OCI-LY7 (cell line): ENCODE measurements at regions not wholly inside any gene's neighbourhood (a gene's known extent, or its start where the extent isn't known, plus 50 kb on each side); places are given as distances from the start of the nearest gene placed in this dataset.

ENCODE experiments used
- BruUV-seq: library from RNA; stranded (reverse); fragments of 400-500 nt; replicated peaks from 2 replicates; lab custom pipeline; 2021; lab: Mats Ljungman, UMichigan
- CTCF ChIA-PET: fragments of 300-600 bp; sonication (Branson Sonifier 250); formaldehyde crosslinking; loops from one replicate; lab custom pipeline; 2022; ENCODE audit warnings: antibody characterized with exemption; ENCODE audit not compliant: unreplicated experiment; lab: Charles Lee
- POLR2A ChIA-PET: fragments of 300-600 bp; sonication (Branson Sonifier 250); formaldehyde crosslinking; loops from one replicate; lab custom pipeline; 2022; ENCODE audit warnings: antibody characterized with exemption; lab: Charles Lee
- DNase-seq: peaks from one replicate; pipeline ENCODE4 v3.0.0-alpha.2; 2015; ENCODE audit warnings: low spot score
- H2AFZ ChIP-seq: fragments of 200-600 bp; sonication (generic), shearing (Covaris generic); 2 replicates; pipeline ENCODE4 v1.6.1; 2014; ENCODE audit warnings: mild to moderate bottlenecking, antibody characterized with exemption, low read length, moderate library complexity
- H3K27ac ChIP-seq: fragments of 200-600 bp; sonication (generic); 2 replicates; pipeline ENCODE4 v1.5.1; 2014; ENCODE audit warnings: mixed run types, low read depth, mild to moderate bottlenecking, moderate library complexity, low read length, inconsistent platforms; ENCODE audit not compliant: poor library complexity, severe bottlenecking
- H3K36me3 ChIP-seq: fragments of 200-600 bp; sonication (generic); 2 replicates; pipeline ENCODE4 v1.6.1; 2014; ENCODE audit warnings: mild to moderate bottlenecking, antibody characterized with exemption, low read length, moderate library complexity, mixed read lengths; ENCODE audit not compliant: insufficient read depth
- H3K4me1 ChIP-seq: fragments of 200-600 bp; sonication (generic); 2 replicates; pipeline ENCODE4 v1.5.1; 2014; ENCODE audit warnings: mild to moderate bottlenecking, low read length; ENCODE audit not compliant: insufficient read depth, poor library complexity, severe bottlenecking
- H3K4me2 ChIP-seq: fragments of 200-600 bp; sonication (generic); 2 replicates; pipeline ENCODE4 v1.6.1; 2014; ENCODE audit warnings: mild to moderate bottlenecking, low read length
- H3K4me3 ChIP-seq: fragments of 200-600 bp; sonication (generic); 2 replicates; pipeline ENCODE4 v1.5.1; 2014; ENCODE audit warnings: mild to moderate bottlenecking, low read depth, low read length; ENCODE audit not compliant: poor library complexity, severe bottlenecking
- H3K79me2 ChIP-seq: fragments of 200-600 bp; sonication (generic); 2 replicates; pipeline ENCODE4 v1.6.1; 2016; ENCODE audit warnings: low read depth, mild to moderate bottlenecking, low read length, moderate library complexity, mixed read lengths; ENCODE audit not compliant: insufficient read depth
- H3K9me2 ChIP-seq: fragments of 200-600 bp; sonication (generic); 2 replicates; pipeline ENCODE4 v1.6.1; 2016; ENCODE audit warnings: mild to moderate bottlenecking, low read length, mixed read lengths; ENCODE audit not compliant: insufficient read depth
- H3K9me3 ChIP-seq: fragments of 200-600 bp; sonication (generic); 2 replicates; pipeline ENCODE4 v1.6.1; 2014; ENCODE audit warnings: mild to moderate bottlenecking, mixed run types, low read length, mixed read lengths
- H4K20me1 ChIP-seq: fragments of 200-600 bp; sonication (generic); 2 replicates; pipeline ENCODE4 v1.6.1; 2014; ENCODE audit warnings: mild to moderate bottlenecking, antibody characterized with exemption, low read length, moderate library complexity, mixed read lengths; ENCODE audit not compliant: insufficient read depth
- EZH2phosphoT487 ChIP-seq: fragments of 200-600 bp; sonication (generic); IDR thresholded peaks from 2 replicates; pipeline ENCODE4 v1.6.1; 2018; ENCODE audit warnings: low read depth, borderline replicate concordance, mild to moderate bottlenecking, mixed run types, antibody characterized with exemption, low read length, moderate library complexity, mixed read lengths
- intact Hi-C: fragments of 100-400 bp; cut with micrococcal nuclease; formaldehyde crosslinking; loops from one replicate; pipeline ENCODE4 v1.10.0; 2022; ENCODE audit not compliant: unreplicated experiment
- TF ChIP-seq, protein P1 (sequence below): fragments of 200-600 bp; sonication (generic); conservative IDR thresholded peaks from 2 replicates; pipeline ENCODE4 v1.5.1; 2014; ENCODE audit warnings: mild to moderate bottlenecking, antibody characterized with exemption, low read length, moderate library complexity, mixed read lengths

DNA sequence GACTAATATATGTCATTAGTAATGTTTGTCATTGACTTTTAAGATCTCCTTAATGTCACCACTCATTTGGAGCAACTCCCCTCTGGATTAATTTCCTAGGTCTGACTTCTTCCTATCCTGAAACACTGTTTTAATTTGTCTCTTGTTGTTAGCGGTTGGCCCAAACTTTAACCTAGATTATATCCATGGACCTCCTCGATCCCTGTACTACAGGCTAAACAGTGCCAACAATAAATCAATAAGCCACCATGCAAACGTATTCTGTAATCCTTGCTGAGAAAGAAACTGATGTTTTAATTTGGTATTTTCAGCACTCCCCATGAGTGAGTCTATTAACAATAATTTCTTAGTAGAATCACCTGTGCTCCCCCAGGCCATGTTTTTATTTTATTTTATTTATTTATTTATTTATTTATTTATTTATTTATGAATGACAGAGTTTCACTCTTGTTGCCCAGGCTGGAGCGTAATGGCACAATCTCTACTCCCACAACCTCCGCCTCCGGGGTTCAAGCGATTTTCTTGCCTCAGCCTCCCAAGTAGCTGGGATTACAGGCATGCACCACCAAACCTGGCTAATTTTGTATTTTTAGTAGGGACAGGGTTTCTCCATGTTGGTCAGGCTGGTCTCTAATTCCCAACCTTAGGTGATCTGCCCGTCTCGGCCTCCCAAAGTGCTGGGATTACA lies 204.1 kb downstream of the IL15 start:
- Histone ChIP-seq H3K4me2 (no peak overlapping the region), H3K9me2 (no peaks in the 10 kb centered on the region), H3K9me3 (no peaks in the 10 kb centered on the region), H3K79me2 (no peaks in the 10 kb centered on the region), H4K20me1 (no peaks in the 10 kb centered on the region), H3K27ac (no peak overlapping the region), H3K4me3 (no peak overlapping the region), H3K4me1 (no peaks in the 10 kb centered on the region), H2AFZ (no peak overlapping the region), H3K36me3 (no peaks in the 10 kb centered on the region)
- ChIA-PET CTCF (no interaction called here), POLR2A (no interaction called here)
- no TSS peak for BruUV-seq
- intact Hi-C loops = no loop called here
- TF ChIP-seq, protein P1, sequence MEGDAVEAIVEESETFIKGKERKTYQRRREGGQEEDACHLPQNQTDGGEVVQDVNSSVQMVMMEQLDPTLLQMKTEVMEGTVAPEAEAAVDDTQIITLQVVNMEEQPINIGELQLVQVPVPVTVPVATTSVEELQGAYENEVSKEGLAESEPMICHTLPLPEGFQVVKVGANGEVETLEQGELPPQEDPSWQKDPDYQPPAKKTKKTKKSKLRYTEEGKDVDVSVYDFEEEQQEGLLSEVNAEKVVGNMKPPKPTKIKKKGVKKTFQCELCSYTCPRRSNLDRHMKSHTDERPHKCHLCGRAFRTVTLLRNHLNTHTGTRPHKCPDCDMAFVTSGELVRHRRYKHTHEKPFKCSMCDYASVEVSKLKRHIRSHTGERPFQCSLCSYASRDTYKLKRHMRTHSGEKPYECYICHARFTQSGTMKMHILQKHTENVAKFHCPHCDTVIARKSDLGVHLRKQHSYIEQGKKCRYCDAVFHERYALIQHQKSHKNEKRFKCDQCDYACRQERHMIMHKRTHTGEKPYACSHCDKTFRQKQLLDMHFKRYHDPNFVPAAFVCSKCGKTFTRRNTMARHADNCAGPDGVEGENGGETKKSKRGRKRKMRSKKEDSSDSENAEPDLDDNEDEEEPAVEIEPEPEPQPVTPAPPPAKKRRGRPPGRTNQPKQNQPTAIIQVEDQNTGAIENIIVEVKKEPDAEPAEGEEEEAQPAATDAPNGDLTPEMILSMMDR = no peak
- TF ChIP-seq EZH2phosphoT487 = no peak
- DNase-seq = no peak

DNA sequence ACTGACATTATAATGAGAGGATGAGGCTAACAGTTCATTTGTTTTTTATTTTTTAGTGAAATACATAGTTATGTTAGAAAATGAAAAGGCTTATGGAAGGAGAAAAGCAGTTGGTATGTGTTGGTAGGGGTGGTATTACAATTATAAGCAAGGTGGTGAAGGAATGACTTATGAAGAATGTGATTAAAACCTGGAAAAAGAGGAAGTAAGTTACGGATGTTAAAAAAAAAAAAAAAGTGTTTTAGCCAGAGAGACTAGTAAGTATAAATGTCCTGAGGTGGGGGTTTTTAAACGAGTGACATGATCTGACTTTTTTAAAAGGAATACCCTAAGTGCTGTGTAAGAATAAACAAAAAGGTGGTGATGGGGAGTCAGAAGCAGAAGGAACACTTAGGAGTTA lies 206.8 kb downstream of the IL15 start:
- no peaks in the 10 kb centered on the region for H4K20me1 ChIP-seq
- H2AFZ ChIP-seq = no peak overlapping the region
- no peaks in the 10 kb centered on the region for H3K79me2 ChIP-seq
- H3K4me2 ChIP-seq = no peak overlapping the region
- no peak overlapping the region for H3K4me3 ChIP-seq
- H3K4me1 ChIP-seq = no peaks in the 10 kb centered on the region
- DNase-seq = no peak
- H3K9me3 ChIP-seq = no peaks in the 10 kb centered on the region
- no peak for TF ChIP-seq EZH2phosphoT487
- TF ChIP-seq, protein P1 = no peak
- H3K9me2 ChIP-seq = no peaks in the 10 kb centered on the region
- ChIA-PET CTCF (no interaction called here), POLR2A (no interaction called here)
- no TSS peak for BruUV-seq
- H3K36me3 ChIP-seq = no peaks in the 10 kb centered on the region
- intact Hi-C loops = no loop called here
- no peak overlapping the region for H3K27ac ChIP-seq

DNA sequence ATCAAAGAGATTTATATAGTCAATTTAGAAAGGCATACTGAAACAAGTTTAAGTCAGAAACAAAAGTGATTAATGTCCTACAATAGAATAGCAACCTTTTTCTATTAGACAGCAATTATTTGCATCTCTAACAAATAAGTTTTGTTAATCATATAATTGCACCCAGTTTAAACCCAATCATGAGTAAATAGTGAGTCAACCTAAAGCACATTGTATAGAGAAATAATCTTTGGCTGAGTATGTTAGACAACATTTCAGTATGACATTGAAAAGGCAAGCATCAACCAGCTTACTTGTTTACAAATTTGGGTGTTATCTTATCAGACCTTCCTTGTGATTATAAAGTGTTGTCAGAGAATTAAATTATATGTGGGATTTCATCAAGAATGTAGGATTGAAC lies 209.5 kb downstream of the IL15 start:
- Histone ChIP-seq H4K20me1 (no peaks in the 10 kb centered on the region), H3K27ac (no peak overlapping the region), H2AFZ (no peak overlapping the region), H3K4me1 (no peaks in the 10 kb centered on the region), H3K36me3 (no peaks in the 10 kb centered on the region), H3K9me3 (no peaks in the 10 kb centered on the region), H3K4me2 (no peak overlapping the region), H3K9me2 (no peaks in the 10 kb centered on the region), H3K4me3 (no peak overlapping the region), H3K79me2 (no peaks in the 10 kb centered on the region)
- no TSS peak for BruUV-seq
- ChIA-PET CTCF (no interaction called here), POLR2A (no interaction called here)
- no peak for DNase-seq
- intact Hi-C loops = no loop called here
- TF ChIP-seq, protein P1 = no peak
- no peak for TF ChIP-seq EZH2phosphoT487
